ENCODE measurements at regions not wholly inside any gene's neighbourhood (a gene's known extent, or its start where the extent isn't known, plus 50 kb on each side); places are given as distances from the start of the nearest gene placed in this dataset.
A peak's percentile ranks its signal among the peaks of the same experiment; 100 is the strongest.

GRCh38 chr1:20411196-20411980, 74.6 kb downstream of the CAMK2N1 start:
- no peaks in the 10 kb centered on the region for H3K79me2 ChIP-seq (ENCODE audit: control insufficient read depth, insufficient read depth, low read length)
- Mint-ChIP-seq H3K27me3 (peaks cover 15% of the 10 kb centered on the region), H3K9me3 (ENCODE audit: insufficient read depth) (peaks cover 3% of the 10 kb centered on the region), H3K4me3 (no peak overlapping the region), H3K27ac (peak overlapping the region; percentile 12), H3K4me1 (peaks cover 13% of the 10 kb centered on the region)
- H3K4me3 ChIP-seq (ENCODE audit: control extremely low read depth in 1 of 5, extremely low read depth in 1 of 5, insufficient read depth in 1 of 5, low read depth in 2 of 5, low read length in 4 of 5): no peak overlapping the region
- no peaks in the 10 kb centered on the region for H3K27me3 ChIP-seq (replicated peaks in 1 of 4; ENCODE audit: control extremely low read depth in 1 of 4, control insufficient read depth in 3 of 4, insufficient read depth in 4 of 4, low read length in 3 of 4)
- CTCF ChIA-PET: no interaction called here
- H3K36me3 ChIP-seq (replicated peaks in 1 of 2; ENCODE audit: control extremely low read depth in 1 of 2, control insufficient read depth in 1 of 2, extremely low read depth in 1 of 2, insufficient read depth in 2 of 2, low read length in 1 of 2): no peaks in the 10 kb centered on the region
- no peak overlapping the region for H3K9ac ChIP-seq (ENCODE audit: low read length)
- H2AFZ ChIP-seq (ENCODE audit: insufficient read depth, low read depth, low read length, poor library complexity, severe bottlenecking): no peak overlapping the region
- 82% methylated on average over 9 of the region's 10 CpGs for WGBS (ENCODE audit: insufficient coverage)
- H4K20me1 ChIP-seq (ENCODE audit: control insufficient read depth, insufficient read depth, low read length, poor library complexity, severe bottlenecking): no peaks in the 10 kb centered on the region
- intact Hi-C loops (cut with micrococcal nuclease): no loop called here
- DNase-seq (no peak), ATAC-seq (ENCODE audit: low read depth) (no peak)
- H3K4me1 ChIP-seq (ENCODE audit: control insufficient read depth in 2 of 2, insufficient read depth in 2 of 2, low read length in 2 of 2): peaks cover 5 to 9% of the 10 kb centered on the region in 2 donors
- POLR2A ChIA-PET: no interaction called here
- TF ChIP-seq CTCF (IDR thresholded peaks at IDR 0.05) (no peak), EZH2 (IDR thresholded peaks at IDR 0.05; ENCODE audit: borderline replicate concordance, insufficient read depth, low read depth, low read length, poor library complexity, severe bottlenecking) (no peak)
- H3K4me2 ChIP-seq (replicated peaks; ENCODE audit: low read depth, low read length, poor library complexity, severe bottlenecking): no peak overlapping the region
- H3K27ac ChIP-seq (ENCODE audit: low read length in 2 of 2): no peak overlapping the region
- H3K9me3 ChIP-seq (ENCODE audit: control extremely low read depth in 1 of 3, control insufficient read depth in 2 of 3, insufficient read depth in 1 of 3, low read length in 2 of 3): no peaks in the 10 kb centered on the region

GRCh38 chr1:20410503-20410902, 75.5 kb downstream of the CAMK2N1 start:
- no peak overlapping the region for H3K4me3 Mint-ChIP-seq
- no peak overlapping the region for H3K27ac Mint-ChIP-seq
- Histone ChIP-seq H3K9me3 (ENCODE audit: control extremely low read depth in 1 of 3, control insufficient read depth in 2 of 3, insufficient read depth in 1 of 3, low read length in 2 of 3) (no peaks in the 10 kb centered on the region), H3K27ac (ENCODE audit: low read length in 2 of 2) (no peak overlapping the region), H3K4me3 (ENCODE audit: control extremely low read depth in 1 of 5, extremely low read depth in 1 of 5, insufficient read depth in 1 of 5, low read depth in 2 of 5, low read length in 4 of 5) (no peak overlapping the region), H3K4me1 (ENCODE audit: control insufficient read depth in 2 of 2, insufficient read depth in 2 of 2, low read length in 2 of 2) (peaks cover 11 to 18% of the 10 kb centered on the region in 2 donors), H3K36me3 (replicated peaks in 1 of 2; ENCODE audit: control extremely low read depth in 1 of 2, control insufficient read depth in 1 of 2, extremely low read depth in 1 of 2, insufficient read depth in 2 of 2, low read length in 1 of 2) (no peaks in the 10 kb centered on the region), H3K4me2 (replicated peaks; ENCODE audit: low read depth, low read length, poor library complexity, severe bottlenecking) (no peak overlapping the region), H4K20me1 (ENCODE audit: control insufficient read depth, insufficient read depth, low read length, poor library complexity, severe bottlenecking) (no peaks in the 10 kb centered on the region), H2AFZ (ENCODE audit: insufficient read depth, low read depth, low read length, poor library complexity, severe bottlenecking) (no peak overlapping the region), H3K9ac (ENCODE audit: low read length) (no peak overlapping the region), H3K79me2 (ENCODE audit: control insufficient read depth, insufficient read depth, low read length) (no peaks in the 10 kb centered on the region), H3K27me3 (replicated peaks in 1 of 4; ENCODE audit: control extremely low read depth in 1 of 4, control insufficient read depth in 3 of 4, insufficient read depth in 4 of 4, low read length in 3 of 4) (peaks cover 0 to 3% (median 0%) of the 10 kb centered on the region in 4 experiments)
- ATAC-seq (ENCODE audit: low read depth) (no peak), DNase-seq (no peak)
- H3K27me3 Mint-ChIP-seq: peaks cover 19% of the 10 kb centered on the region
- peaks cover 3% of the 10 kb centered on the region for H3K9me3 Mint-ChIP-seq (ENCODE audit: insufficient read depth)
- intact Hi-C loops (cut with micrococcal nuclease): no loop called here
- ChIA-PET CTCF (interaction anchor here (1.0 kb wide), 1 partner anchor 19 kb away, joined by 3 read pairs; no protein-coding TSS in a partner anchor), POLR2A (no interaction called here)
- peaks cover 22% of the 10 kb centered on the region for H3K4me1 Mint-ChIP-seq
- no peak for TF ChIP-seq EZH2 (IDR thresholded peaks at IDR 0.05; ENCODE audit: borderline replicate concordance, insufficient read depth, low read depth, low read length, poor library complexity, severe bottlenecking)
- TF ChIP-seq CTCF (IDR thresholded peaks at IDR 0.05): no peak
- WGBS (ENCODE audit: insufficient coverage): 88% methylated on average over 1 of the region's 1 CpG
